ENCODE measurements at regions not wholly inside any gene's neighbourhood (a gene's known extent, or its start where the extent isn't known, plus 50 kb on each side); places are given as distances from the start of the nearest gene placed in this dataset.

- H3K9me1 ChIP-seq (ENCODE audit: control insufficient read depth, insufficient read depth, low read length), result no peaks in the 10 kb centered on the region
- no peaks in the 10 kb centered on the region for H3K4me1 ChIP-seq (replicated peaks in 1 of 2; ENCODE audit: control insufficient read depth in 2 of 2, insufficient read depth in 2 of 2, low read length in 2 of 2)
- CTCF ChIA-PET (ENCODE audit: low intra/inter-chr PET ratio), result no interaction called here
- H3K27me3 ChIP-seq (ENCODE audit: control insufficient read depth in 2 of 2, insufficient read depth in 2 of 2, low read length in 2 of 2), result no peaks in the 10 kb centered on the region
- H3K9me3 ChIP-seq (replicated peaks; ENCODE audit: control insufficient read depth, insufficient read depth, low read depth, low read length), result no peaks in the 10 kb centered on the region
- no peak overlapping the region for H3K27ac ChIP-seq (ENCODE audit: extremely low read depth, low read depth, low read length)
- no peak overlapping the region for H3K4me3 ChIP-seq
- H4K20me1 ChIP-seq (replicated peaks; ENCODE audit: control insufficient read depth, insufficient read depth, low read length), result no peaks in the 10 kb centered on the region
- no peak overlapping the region for H3K4me2 ChIP-seq (ENCODE audit: insufficient read depth, low read length)
- 1% methylated on average over 9 of the region's 14 CpGs for WGBS (ENCODE audit: insufficient coverage, low coverage, missing lambda C conversion rate)
- intact Hi-C loops (cut with micrococcal nuclease), result no loop called here
- POLR2A ChIA-PET, result interaction anchor here (0.6 to 0.7 kb wide), 2 partner anchors 555 to 1687 kb away, joined by 3 read pairs; no protein-coding TSS in a partner anchor
- no peak overlapping the region for H3K9ac ChIP-seq (ENCODE audit: insufficient read depth in 1 of 2, low read depth in 2 of 2, low read length in 2 of 2)
- no TSS peak for BruUV-seq (replicated peaks)
- no peak overlapping the region for H2AFZ ChIP-seq (ENCODE audit: low read depth, low read length)
- H3K79me2 ChIP-seq (ENCODE audit: control insufficient read depth, insufficient read depth, low read length), result no peaks in the 10 kb centered on the region
- peak; percentile 71 for ATAC-seq
- FAIRE-seq, result no peak
- in situ Hi-C loops (cut with MboI), result no loop called here
- DNase-seq (ENCODE audit: extremely low read depth in 1 of 4, low spot score in 3 of 4), result peak in 2 of 4 experiments; percentile 2 to 7
- TF ChIP-seq RAD21 (CRISPR knock-in tag; conservative IDR thresholded peaks at IDR 0.05 in 1 of 2, IDR thresholded peaks at IDR 0.05 in 1 of 2) (peak in 1 of 2 experiments; percentile 25; a peak in 1 of 4 replicates), SP2 (IDR thresholded peaks at IDR 0.05; ENCODE audit: extremely low read depth, low read depth, low read length, poor library complexity, severe bottlenecking) (no peak)
- H3K36me3 ChIP-seq (ENCODE audit: control insufficient read depth, insufficient read depth, low read length), result no peaks in the 10 kb centered on the region
These were observed 220.6 kb upstream of the ZC4H2 start for GRCh38 chrX:65196758-65197360.

- WGBS (ENCODE audit: insufficient coverage, low coverage, missing lambda C conversion rate), result no CpG with 5 or more reads among the region's 1 CpG
- CTCF ChIA-PET (ENCODE audit: low intra/inter-chr PET ratio), result no interaction called here
- Histone ChIP-seq H3K36me3 (ENCODE audit: control insufficient read depth, insufficient read depth, low read length) (no peaks in the 10 kb centered on the region), H3K9ac (ENCODE audit: insufficient read depth in 1 of 2, low read depth in 2 of 2, low read length in 2 of 2) (no peak overlapping the region), H2AFZ (ENCODE audit: low read depth, low read length) (no peak overlapping the region), H3K4me3 (no peak overlapping the region), H3K4me2 (ENCODE audit: insufficient read depth, low read length) (no peak overlapping the region), H3K9me3 (replicated peaks; ENCODE audit: control insufficient read depth, insufficient read depth, low read depth, low read length) (no peaks in the 10 kb centered on the region), H3K27me3 (ENCODE audit: control insufficient read depth in 2 of 2, insufficient read depth in 2 of 2, low read length in 2 of 2) (no peaks in the 10 kb centered on the region), H3K27ac (ENCODE audit: extremely low read depth, low read depth, low read length) (no peak overlapping the region), H3K79me2 (ENCODE audit: control insufficient read depth, insufficient read depth, low read length) (no peaks in the 10 kb centered on the region), H4K20me1 (replicated peaks; ENCODE audit: control insufficient read depth, insufficient read depth, low read length) (no peaks in the 10 kb centered on the region), H3K4me1 (replicated peaks in 1 of 2; ENCODE audit: control insufficient read depth in 2 of 2, insufficient read depth in 2 of 2, low read length in 2 of 2) (no peaks in the 10 kb centered on the region), H3K9me1 (ENCODE audit: control insufficient read depth, insufficient read depth, low read length) (no peaks in the 10 kb centered on the region)
- no TSS peak for BruUV-seq (replicated peaks)
- in situ Hi-C loops (cut with MboI), result no loop called here
- POLR2A ChIA-PET, result interaction anchor here (0.7 kb wide), 1 partner anchor 71 kb away, joined by 3 read pairs; no protein-coding TSS in a partner anchor
- intact Hi-C loops (cut with micrococcal nuclease), result no loop called here
- FAIRE-seq (no peak), DNase-seq (ENCODE audit: extremely low read depth in 1 of 4, low spot score in 3 of 4) (no peak), ATAC-seq (no peak)
- TF ChIP-seq ZNF347 (CRISPR knock-in tag; IDR thresholded peaks at IDR 0.05; ENCODE audit: low read depth) (no peak), POLR3A (IDR thresholded peaks at IDR 0.05; ENCODE audit: borderline replicate concordance, extremely low read depth, insufficient read depth, insufficient read length) (no peak), MAFK (IDR thresholded peaks at IDR 0.05; ENCODE audit: low read length) (no peak), ZNF274 (IDR thresholded peaks at IDR 0.05; ENCODE audit: borderline replicate concordance, low read depth, low read length) (no peak), THAP12 (CRISPR knock-in tag; IDR thresholded peaks at IDR 0.05) (no peak), SOX6 (IDR thresholded peaks at IDR 0.05) (no peak), TGIF2 (CRISPR knock-in tag; IDR thresholded peaks at IDR 0.05) (no peak), L3MBTL2 (IDR thresholded peaks at IDR 0.05) (no peak), DIDO1 (tag; IDR thresholded peaks at IDR 0.05; ENCODE audit: low read depth) (no peak), E2F6 (IDR thresholded peaks at IDR 0.05; ENCODE audit: borderline replicate concordance in 1 of 2, extremely low read depth in 1 of 2, insufficient read depth in 1 of 2, insufficient read length in 1 of 2, low read depth in 1 of 2, low read length in 1 of 2, poor library complexity in 1 of 2, severe bottlenecking in 1 of 2) (no peak)
These were observed 219.4 kb upstream of the ZC4H2 start for GRCh38 chrX:65195621-65196020.

All from K562 (cell line).